WTC11 (cell line): ENCODE measurements at regions not wholly inside any gene's neighbourhood (a gene's known extent, or its start where the extent isn't known, plus 50 kb on each side); places are given as distances from the start of the nearest gene placed in this dataset.

Experiments
- ATAC-seq: fragments of 200-7000 bp; cut with Tn5 transposase; 2 replicates; pipeline ENCODE4 v1.10.0; 2021; ENCODE audit warnings: mild to moderate bottlenecking, moderate library complexity
- CTCF ChIA-PET: fragments of 300-600 bp; sonication (Branson Sonifier 250); formaldehyde crosslinking; loops from one replicate; lab custom pipeline; 2021; ENCODE audit warnings: antibody characterized with exemption; lab: Charles Lee
- POLR2A ChIA-PET: fragments of 350-600 bp; sonication (Branson Sonifier 250); formaldehyde crosslinking; loops from one replicate; lab custom pipeline; 2021; ENCODE audit warnings: antibody characterized with exemption; lab: Charles Lee
- DNase-seq: peaks from one replicate; pipeline ENCODE4 v3.0.0; 2021; ENCODE audit warnings: low spot score
- H3K27ac Mint-ChIP-seq: 2 replicates; pipeline ENCODE4 v1.8.0; 2021; ENCODE audit warnings: mixed read lengths
- H3K27me3 Mint-ChIP-seq: 2 replicates; pipeline ENCODE4 v1.8.0; 2021; ENCODE audit warnings: low read depth, mild to moderate bottlenecking, moderate library complexity, mixed read lengths
- H3K36me3 Mint-ChIP-seq: 2 replicates; pipeline ENCODE4 v1.8.0; 2021; ENCODE audit warnings: mixed read lengths
- H3K4me1 Mint-ChIP-seq: 2 replicates; pipeline ENCODE4 v1.8.0; 2022; ENCODE audit warnings: mixed read lengths
- H3K4me3 Mint-ChIP-seq: 2 replicates; pipeline ENCODE4 v1.8.0; 2021; ENCODE audit warnings: mild to moderate bottlenecking, moderate library complexity, mixed read lengths
- H3K9me3 Mint-ChIP-seq: 2 replicates; pipeline ENCODE4 v1.8.0; 2021; ENCODE audit warnings: mixed read lengths
- ATF1 ChIP-seq: sonication (generic); formaldehyde crosslinking; IDR thresholded peaks from 2 replicates; pipeline ENCODE4 v1.8.1; 2023; ENCODE audit warnings: mild to moderate bottlenecking, moderate library complexity, missing genetic modification reagents
- EMX1 ChIP-seq: fragments of 250-450 bp; sonication (Bioruptor Pico); IDR thresholded peaks from 2 replicates; pipeline ENCODE4 v1.8.0; 2021; ENCODE audit warnings: mild to moderate bottlenecking
- PRRX2 ChIP-seq: fragments of 250-450 bp; sonication (Bioruptor Pico); IDR thresholded peaks from 2 replicates; pipeline ENCODE4 v1.8.0; 2021; ENCODE audit warnings: mild to moderate bottlenecking
- SOX15 ChIP-seq: fragments of 250-450 bp; sonication (Bioruptor Pico); IDR thresholded peaks from 2 replicates; pipeline ENCODE4 v1.9.0; 2021; ENCODE audit warnings: mild to moderate bottlenecking
- ZNF232 ChIP-seq: sonication (generic); formaldehyde crosslinking; IDR thresholded peaks from 2 replicates; pipeline ENCODE4 v1.8.0; 2022; ENCODE audit warnings: mild to moderate bottlenecking, missing genetic modification reagents
- ZNF317 ChIP-seq: sonication (generic); formaldehyde crosslinking; IDR thresholded peaks from 2 replicates; pipeline ENCODE4 v1.8.1; 2023; ENCODE audit warnings: low read depth, mild to moderate bottlenecking, moderate library complexity, missing genetic modification reagents, borderline replicate concordance
- TF ChIP-seq, protein P1 (sequence below): sonication (generic); formaldehyde crosslinking; IDR thresholded peaks from 2 replicates; pipeline ENCODE4 v1.8.1; 2023; ENCODE audit warnings: mild to moderate bottlenecking, missing genetic modification reagents, borderline replicate concordance
- TF ChIP-seq, protein P2 (sequence below): fragments of 200-600 bp; IDR thresholded peaks from 2 replicates; pipeline ENCODE4 v1.8.0; 2022; ENCODE audit warnings: antibody characterized with exemption
- TF ChIP-seq, protein P3 (sequence below): sonication (generic); formaldehyde crosslinking; IDR thresholded peaks from 2 replicates; pipeline ENCODE4 v1.8.0; 2022; ENCODE audit warnings: mild to moderate bottlenecking, missing genetic modification reagents
- TF ChIP-seq, protein P4 (sequence below): fragments of 250-450 bp; sonication (Bioruptor Pico); conservative IDR thresholded peaks from 2 replicates; pipeline ENCODE4 v1.9.0; 2021; ENCODE audit warnings: mild to moderate bottlenecking
- TF ChIP-seq, protein P5 (sequence below): sonication (generic); formaldehyde crosslinking; IDR thresholded peaks from 2 replicates; pipeline ENCODE4 v1.8.1; 2022; ENCODE audit warnings: low read depth, missing genetic modification reagents, borderline replicate concordance
- TF ChIP-seq, protein P6 (sequence below): sonication (generic); formaldehyde crosslinking; IDR thresholded peaks from 2 replicates; pipeline ENCODE4 v1.8.0; 2022; ENCODE audit warnings: mild to moderate bottlenecking, missing genetic modification reagents
- TF ChIP-seq, protein P7 (sequence below): sonication (generic); formaldehyde crosslinking; IDR thresholded peaks from 2 replicates; pipeline ENCODE4 v1.8.1; 2022; ENCODE audit warnings: low read depth, mild to moderate bottlenecking, moderate library complexity, missing genetic modification reagents, borderline replicate concordance
- TF ChIP-seq, protein P8 (sequence below): fragments of 250-450 bp; sonication (Bioruptor Pico); IDR thresholded peaks from 2 replicates; pipeline ENCODE4 v1.9.0; 2021; ENCODE audit warnings: mild to moderate bottlenecking, borderline replicate concordance

DNA sequence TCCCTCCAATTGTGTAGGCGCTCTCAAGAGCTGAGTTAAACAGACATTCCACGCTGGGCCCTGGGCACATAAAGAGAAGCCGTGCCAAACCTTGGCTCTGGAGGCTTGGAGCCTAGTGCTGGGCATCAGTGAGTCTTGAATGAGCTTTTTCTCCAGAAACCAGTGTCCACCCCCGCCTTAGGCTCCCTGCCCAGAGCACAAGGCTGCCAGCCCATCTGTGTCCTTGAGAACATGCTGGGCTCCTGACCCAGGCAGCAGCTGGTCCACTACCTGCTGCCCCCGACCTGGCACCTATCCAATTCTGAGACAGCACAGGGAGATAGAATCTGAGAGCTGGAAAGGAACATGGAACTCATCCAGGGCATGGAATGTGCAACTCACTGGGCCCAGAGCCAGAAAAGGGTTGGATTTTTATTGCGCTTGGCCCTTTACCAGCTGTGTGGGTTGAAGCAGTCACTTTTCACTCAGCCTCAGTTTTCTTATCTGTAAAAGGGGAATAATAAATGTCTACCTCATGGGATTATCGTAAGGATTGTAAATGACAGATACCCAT lies 92.4 kb upstream of the CPLX2 start (continued):
- TF ChIP-seq, protein P1, sequence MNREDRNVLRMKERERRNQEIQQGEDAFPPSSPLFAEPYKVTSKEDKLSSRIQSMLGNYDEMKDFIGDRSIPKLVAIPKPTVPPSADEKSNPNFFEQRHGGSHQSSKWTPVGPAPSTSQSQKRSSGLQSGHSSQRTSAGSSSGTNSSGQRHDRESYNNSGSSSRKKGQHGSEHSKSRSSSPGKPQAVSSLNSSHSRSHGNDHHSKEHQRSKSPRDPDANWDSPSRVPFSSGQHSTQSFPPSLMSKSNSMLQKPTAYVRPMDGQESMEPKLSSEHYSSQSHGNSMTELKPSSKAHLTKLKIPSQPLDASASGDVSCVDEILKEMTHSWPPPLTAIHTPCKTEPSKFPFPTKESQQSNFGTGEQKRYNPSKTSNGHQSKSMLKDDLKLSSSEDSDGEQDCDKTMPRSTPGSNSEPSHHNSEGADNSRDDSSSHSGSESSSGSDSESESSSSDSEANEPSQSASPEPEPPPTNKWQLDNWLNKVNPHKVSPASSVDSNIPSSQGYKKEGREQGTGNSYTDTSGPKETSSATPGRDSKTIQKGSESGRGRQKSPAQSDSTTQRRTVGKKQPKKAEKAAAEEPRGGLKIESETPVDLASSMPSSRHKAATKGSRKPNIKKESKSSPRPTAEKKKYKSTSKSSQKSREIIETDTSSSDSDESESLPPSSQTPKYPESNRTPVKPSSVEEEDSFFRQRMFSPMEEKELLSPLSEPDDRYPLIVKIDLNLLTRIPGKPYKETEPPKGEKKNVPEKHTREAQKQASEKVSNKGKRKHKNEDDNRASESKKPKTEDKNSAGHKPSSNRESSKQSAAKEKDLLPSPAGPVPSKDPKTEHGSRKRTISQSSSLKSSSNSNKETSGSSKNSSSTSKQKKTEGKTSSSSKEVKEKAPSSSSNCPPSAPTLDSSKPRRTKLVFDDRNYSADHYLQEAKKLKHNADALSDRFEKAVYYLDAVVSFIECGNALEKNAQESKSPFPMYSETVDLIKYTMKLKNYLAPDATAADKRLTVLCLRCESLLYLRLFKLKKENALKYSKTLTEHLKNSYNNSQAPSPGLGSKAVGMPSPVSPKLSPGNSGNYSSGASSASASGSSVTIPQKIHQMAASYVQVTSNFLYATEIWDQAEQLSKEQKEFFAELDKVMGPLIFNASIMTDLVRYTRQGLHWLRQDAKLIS (CRISPR knock-in tag), result no peak
- TF ChIP-seq, protein P2, sequence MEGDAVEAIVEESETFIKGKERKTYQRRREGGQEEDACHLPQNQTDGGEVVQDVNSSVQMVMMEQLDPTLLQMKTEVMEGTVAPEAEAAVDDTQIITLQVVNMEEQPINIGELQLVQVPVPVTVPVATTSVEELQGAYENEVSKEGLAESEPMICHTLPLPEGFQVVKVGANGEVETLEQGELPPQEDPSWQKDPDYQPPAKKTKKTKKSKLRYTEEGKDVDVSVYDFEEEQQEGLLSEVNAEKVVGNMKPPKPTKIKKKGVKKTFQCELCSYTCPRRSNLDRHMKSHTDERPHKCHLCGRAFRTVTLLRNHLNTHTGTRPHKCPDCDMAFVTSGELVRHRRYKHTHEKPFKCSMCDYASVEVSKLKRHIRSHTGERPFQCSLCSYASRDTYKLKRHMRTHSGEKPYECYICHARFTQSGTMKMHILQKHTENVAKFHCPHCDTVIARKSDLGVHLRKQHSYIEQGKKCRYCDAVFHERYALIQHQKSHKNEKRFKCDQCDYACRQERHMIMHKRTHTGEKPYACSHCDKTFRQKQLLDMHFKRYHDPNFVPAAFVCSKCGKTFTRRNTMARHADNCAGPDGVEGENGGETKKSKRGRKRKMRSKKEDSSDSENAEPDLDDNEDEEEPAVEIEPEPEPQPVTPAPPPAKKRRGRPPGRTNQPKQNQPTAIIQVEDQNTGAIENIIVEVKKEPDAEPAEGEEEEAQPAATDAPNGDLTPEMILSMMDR, result no peak
- TF ChIP-seq, protein P3, sequence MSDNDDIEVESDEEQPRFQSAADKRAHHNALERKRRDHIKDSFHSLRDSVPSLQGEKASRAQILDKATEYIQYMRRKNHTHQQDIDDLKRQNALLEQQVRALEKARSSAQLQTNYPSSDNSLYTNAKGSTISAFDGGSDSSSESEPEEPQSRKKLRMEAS (CRISPR knock-in tag), result no peak
- no peak for TF ChIP-seq SOX15 (CRISPR knock-in tag)

DNA sequence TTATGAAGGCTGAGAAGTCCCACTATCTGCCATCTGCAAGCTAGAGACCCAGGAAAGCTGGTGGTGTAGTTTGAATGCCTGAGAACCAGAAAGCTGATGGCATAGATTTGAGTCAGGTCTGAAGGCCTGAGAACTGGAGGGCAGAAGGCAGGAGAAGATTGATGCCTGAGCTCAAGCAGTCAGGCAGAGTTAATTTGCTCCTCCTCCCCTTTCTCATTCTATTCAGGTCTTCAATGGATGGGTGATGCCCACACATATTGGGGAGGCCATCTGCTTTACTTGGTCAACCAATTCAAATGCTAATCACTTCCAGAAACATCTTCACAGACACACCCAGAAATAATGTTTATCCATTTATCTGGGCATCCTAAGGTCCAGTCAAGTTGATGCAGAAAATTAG lies 87.6 kb upstream of the CPLX2 start:
- H3K4me3 Mint-ChIP-seq, result no peak overlapping the region
- H3K27me3 Mint-ChIP-seq, result no peaks in the 10 kb centered on the region; the same call in 1 of the 2 replicates
- peaks cover 4% of the 10 kb centered on the region; the same call in 1 of the 2 replicates for H3K9me3 Mint-ChIP-seq
- ChIA-PET CTCF (interaction anchor here (0.6 to 1.9 kb wide), 2 partner anchors 54 to 60 kb away, joined by 3 to 12 read pairs; no protein-coding TSS in a partner anchor), POLR2A (no interaction called here)
- DNase-seq (no peak), ATAC-seq (no peak)
- TF ChIP-seq, protein P4, sequence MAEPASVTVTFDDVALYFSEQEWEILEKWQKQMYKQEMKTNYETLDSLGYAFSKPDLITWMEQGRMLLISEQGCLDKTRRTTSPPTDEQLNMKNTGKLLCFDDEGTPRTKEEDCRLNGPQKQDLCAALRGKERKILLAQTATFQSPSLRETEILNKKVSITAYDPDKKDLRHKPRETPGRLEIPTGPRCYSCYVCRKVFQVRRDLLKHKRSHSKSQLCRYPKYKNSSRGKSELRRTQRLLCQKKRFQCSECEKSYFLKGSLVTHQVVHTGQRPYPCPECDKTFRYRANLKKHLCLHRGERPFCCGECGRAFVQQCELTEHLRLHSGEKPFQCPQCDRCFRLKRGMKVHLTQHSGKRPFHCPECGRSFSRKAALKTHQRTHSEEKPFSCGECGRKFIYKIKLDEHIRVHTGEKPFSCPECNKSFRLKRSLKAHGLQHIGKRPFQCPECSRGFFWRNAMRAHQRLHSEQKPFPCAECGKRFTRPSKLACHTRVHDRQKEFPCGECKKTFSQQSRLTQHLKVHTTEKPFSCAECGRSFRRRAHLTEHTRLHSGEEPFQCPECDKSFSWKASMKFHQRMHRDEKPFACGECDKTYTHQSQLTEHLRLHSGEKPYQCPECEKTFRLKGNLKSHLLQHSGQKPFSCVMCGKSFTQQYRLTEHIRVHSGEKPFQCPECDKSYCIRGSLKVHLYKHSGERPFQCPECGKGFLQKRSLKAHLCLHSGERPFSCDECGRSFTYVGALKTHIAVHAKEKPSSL (CRISPR knock-in tag), result no peak
- TF ChIP-seq EMX1 (CRISPR knock-in tag) (no peak), ATF1 (CRISPR knock-in tag) (no peak), PRRX2 (no peak), ZNF232 (no peak), ZNF317 (CRISPR knock-in tag) (no peak)
- TF ChIP-seq, protein P5, sequence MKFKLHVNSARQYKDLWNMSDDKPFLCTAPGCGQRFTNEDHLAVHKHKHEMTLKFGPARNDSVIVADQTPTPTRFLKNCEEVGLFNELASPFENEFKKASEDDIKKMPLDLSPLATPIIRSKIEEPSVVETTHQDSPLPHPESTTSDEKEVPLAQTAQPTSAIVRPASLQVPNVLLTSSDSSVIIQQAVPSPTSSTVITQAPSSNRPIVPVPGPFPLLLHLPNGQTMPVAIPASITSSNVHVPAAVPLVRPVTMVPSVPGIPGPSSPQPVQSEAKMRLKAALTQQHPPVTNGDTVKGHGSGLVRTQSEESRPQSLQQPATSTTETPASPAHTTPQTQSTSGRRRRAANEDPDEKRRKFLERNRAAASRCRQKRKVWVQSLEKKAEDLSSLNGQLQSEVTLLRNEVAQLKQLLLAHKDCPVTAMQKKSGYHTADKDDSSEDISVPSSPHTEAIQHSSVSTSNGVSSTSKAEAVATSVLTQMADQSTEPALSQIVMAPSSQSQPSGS, result no peak
- TF ChIP-seq, protein P6, sequence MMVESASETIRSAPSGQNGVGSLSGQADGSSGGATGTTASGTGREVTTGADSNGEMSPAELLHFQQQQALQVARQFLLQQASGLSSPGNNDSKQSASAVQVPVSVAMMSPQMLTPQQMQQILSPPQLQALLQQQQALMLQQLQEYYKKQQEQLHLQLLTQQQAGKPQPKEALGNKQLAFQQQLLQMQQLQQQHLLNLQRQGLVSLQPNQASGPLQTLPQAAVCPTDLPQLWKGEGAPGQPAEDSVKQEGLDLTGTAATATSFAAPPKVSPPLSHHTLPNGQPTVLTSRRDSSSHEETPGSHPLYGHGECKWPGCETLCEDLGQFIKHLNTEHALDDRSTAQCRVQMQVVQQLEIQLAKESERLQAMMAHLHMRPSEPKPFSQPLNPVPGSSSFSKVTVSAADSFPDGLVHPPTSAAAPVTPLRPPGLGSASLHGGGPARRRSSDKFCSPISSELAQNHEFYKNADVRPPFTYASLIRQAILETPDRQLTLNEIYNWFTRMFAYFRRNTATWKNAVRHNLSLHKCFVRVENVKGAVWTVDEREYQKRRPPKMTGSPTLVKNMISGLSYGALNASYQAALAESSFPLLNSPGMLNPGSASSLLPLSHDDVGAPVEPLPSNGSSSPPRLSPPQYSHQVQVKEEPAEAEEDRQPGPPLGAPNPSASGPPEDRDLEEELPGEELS, result no peak
- TF ChIP-seq, protein P7, sequence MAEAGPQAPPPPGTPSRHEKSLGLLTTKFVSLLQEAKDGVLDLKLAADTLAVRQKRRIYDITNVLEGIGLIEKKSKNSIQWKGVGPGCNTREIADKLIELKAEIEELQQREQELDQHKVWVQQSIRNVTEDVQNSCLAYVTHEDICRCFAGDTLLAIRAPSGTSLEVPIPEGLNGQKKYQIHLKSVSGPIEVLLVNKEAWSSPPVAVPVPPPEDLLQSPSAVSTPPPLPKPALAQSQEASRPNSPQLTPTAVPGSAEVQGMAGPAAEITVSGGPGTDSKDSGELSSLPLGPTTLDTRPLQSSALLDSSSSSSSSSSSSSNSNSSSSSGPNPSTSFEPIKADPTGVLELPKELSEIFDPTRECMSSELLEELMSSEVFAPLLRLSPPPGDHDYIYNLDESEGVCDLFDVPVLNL (CRISPR knock-in tag), result no peak
- TF ChIP-seq, protein P8, sequence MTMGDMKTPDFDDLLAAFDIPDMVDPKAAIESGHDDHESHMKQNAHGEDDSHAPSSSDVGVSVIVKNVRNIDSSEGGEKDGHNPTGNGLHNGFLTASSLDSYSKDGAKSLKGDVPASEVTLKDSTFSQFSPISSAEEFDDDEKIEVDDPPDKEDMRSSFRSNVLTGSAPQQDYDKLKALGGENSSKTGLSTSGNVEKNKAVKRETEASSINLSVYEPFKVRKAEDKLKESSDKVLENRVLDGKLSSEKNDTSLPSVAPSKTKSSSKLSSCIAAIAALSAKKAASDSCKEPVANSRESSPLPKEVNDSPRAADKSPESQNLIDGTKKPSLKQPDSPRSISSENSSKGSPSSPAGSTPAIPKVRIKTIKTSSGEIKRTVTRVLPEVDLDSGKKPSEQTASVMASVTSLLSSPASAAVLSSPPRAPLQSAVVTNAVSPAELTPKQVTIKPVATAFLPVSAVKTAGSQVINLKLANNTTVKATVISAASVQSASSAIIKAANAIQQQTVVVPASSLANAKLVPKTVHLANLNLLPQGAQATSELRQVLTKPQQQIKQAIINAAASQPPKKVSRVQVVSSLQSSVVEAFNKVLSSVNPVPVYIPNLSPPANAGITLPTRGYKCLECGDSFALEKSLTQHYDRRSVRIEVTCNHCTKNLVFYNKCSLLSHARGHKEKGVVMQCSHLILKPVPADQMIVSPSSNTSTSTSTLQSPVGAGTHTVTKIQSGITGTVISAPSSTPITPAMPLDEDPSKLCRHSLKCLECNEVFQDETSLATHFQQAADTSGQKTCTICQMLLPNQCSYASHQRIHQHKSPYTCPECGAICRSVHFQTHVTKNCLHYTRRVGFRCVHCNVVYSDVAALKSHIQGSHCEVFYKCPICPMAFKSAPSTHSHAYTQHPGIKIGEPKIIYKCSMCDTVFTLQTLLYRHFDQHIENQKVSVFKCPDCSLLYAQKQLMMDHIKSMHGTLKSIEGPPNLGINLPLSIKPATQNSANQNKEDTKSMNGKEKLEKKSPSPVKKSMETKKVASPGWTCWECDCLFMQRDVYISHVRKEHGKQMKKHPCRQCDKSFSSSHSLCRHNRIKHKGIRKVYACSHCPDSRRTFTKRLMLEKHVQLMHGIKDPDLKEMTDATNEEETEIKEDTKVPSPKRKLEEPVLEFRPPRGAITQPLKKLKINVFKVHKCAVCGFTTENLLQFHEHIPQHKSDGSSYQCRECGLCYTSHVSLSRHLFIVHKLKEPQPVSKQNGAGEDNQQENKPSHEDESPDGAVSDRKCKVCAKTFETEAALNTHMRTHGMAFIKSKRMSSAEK (CRISPR knock-in tag), result no peak
- no peaks in the 10 kb centered on the region for H3K36me3 Mint-ChIP-seq
- H3K4me1 Mint-ChIP-seq, result peaks cover 3% of the 10 kb centered on the region; the same call in 1 of the 2 replicates
- no peak overlapping the region for H3K27ac Mint-ChIP-seq
